ENCODE measurements at regions not wholly inside any gene's neighbourhood (a gene's known extent, or its start where the extent isn't known, plus 50 kb on each side); places are given as distances from the start of the nearest gene placed in this dataset.

GRCh38 chr6:140011537-140011936 is 637.1 kb upstream of the CITED2 start:
- Histone ChIP-seq H2AFZ (ENCODE audit: low read length) (no peak overlapping the region), H3F3A (ENCODE audit: insufficient read depth, low read length) (no peaks in the 10 kb centered on the region), H3K79me2 (ENCODE audit: insufficient read depth, low read length) (no peaks in the 10 kb centered on the region), H3K9ac (ENCODE audit: low read length) (no peak overlapping the region), H4K20me1 (ENCODE audit: insufficient read depth, low read length) (no peaks in the 10 kb centered on the region), H3K4me2 (ENCODE audit: low read length) (no peak overlapping the region), H3K9me3 (ENCODE audit: low read length) (no peaks in the 10 kb centered on the region), H3K4me1 (ENCODE audit: insufficient read depth, low read length, severe bottlenecking) (no peaks in the 10 kb centered on the region), H3K27me3 (ENCODE audit: insufficient read depth, low read length) (no peaks in the 10 kb centered on the region), H3K9me2 (ENCODE audit: low read depth, low read length) (no peaks in the 10 kb centered on the region), H3K36me3 (ENCODE audit: insufficient read depth, low read length) (no peaks in the 10 kb centered on the region), H3K4me3 (ENCODE audit: low read depth, low read length, poor library complexity, severe bottlenecking) (no peak overlapping the region), H3K27ac (ENCODE audit: low read depth, low read length, poor library complexity, severe bottlenecking) (no peak overlapping the region)
- TF ChIP-seq CTCF (IDR thresholded peaks at IDR 0.05; ENCODE audit: low read length) (no peak), EZH2 (IDR thresholded peaks at IDR 0.05; ENCODE audit: borderline replicate concordance, low read length) (no peak)

- Histone ChIP-seq H4K20me1 (ENCODE audit: insufficient read depth, low read length) (no peaks in the 10 kb centered on the region), H3K4me2 (ENCODE audit: low read length) (no peak overlapping the region), H3K4me3 (ENCODE audit: low read depth, low read length, poor library complexity, severe bottlenecking) (no peak overlapping the region), H3K36me3 (ENCODE audit: insufficient read depth, low read length) (no peaks in the 10 kb centered on the region), H3F3A (ENCODE audit: insufficient read depth, low read length) (no peaks in the 10 kb centered on the region), H3K9ac (ENCODE audit: low read length) (no peak overlapping the region), H3K27ac (ENCODE audit: low read depth, low read length, poor library complexity, severe bottlenecking) (no peak overlapping the region), H3K79me2 (ENCODE audit: insufficient read depth, low read length) (no peaks in the 10 kb centered on the region), H3K4me1 (ENCODE audit: insufficient read depth, low read length, severe bottlenecking) (no peaks in the 10 kb centered on the region), H3K27me3 (ENCODE audit: insufficient read depth, low read length) (no peaks in the 10 kb centered on the region), H3K9me2 (ENCODE audit: low read depth, low read length) (no peaks in the 10 kb centered on the region), H3K9me3 (ENCODE audit: low read length) (no peaks in the 10 kb centered on the region), H2AFZ (ENCODE audit: low read length) (no peak overlapping the region)
- no peak for TF ChIP-seq EZH2 (IDR thresholded peaks at IDR 0.05; ENCODE audit: borderline replicate concordance, low read length)
- no peak for TF ChIP-seq CTCF (IDR thresholded peaks at IDR 0.05; ENCODE audit: low read length)
Observed at GRCh38 chr6:140009286-140009685, 634.8 kb upstream of the CITED2 start.

- TF ChIP-seq EZH2 (IDR thresholded peaks at IDR 0.05; ENCODE audit: borderline replicate concordance, low read length) = no peak
- TF ChIP-seq CTCF (IDR thresholded peaks at IDR 0.05; ENCODE audit: low read length) = no peak
- H3K4me3 ChIP-seq (ENCODE audit: low read depth, low read length, poor library complexity, severe bottlenecking) = no peak overlapping the region
Observed at GRCh38 chr6:140007525-140007924, 633.1 kb upstream of the CITED2 start.

More at GRCh38 chr6:140007525-140007924, 633.1 kb upstream of the CITED2 start:
- Histone ChIP-seq H3K9ac (ENCODE audit: low read length) (no peak overlapping the region), H3K4me1 (ENCODE audit: insufficient read depth, low read length, severe bottlenecking) (no peaks in the 10 kb centered on the region), H3K27ac (ENCODE audit: low read depth, low read length, poor library complexity, severe bottlenecking) (no peak overlapping the region), H2AFZ (ENCODE audit: low read length) (no peak overlapping the region), H3K9me2 (ENCODE audit: low read depth, low read length) (no peaks in the 10 kb centered on the region), H4K20me1 (ENCODE audit: insufficient read depth, low read length) (no peaks in the 10 kb centered on the region), H3K27me3 (ENCODE audit: insufficient read depth, low read length) (no peaks in the 10 kb centered on the region), H3F3A (ENCODE audit: insufficient read depth, low read length) (no peaks in the 10 kb centered on the region), H3K4me2 (ENCODE audit: low read length) (no peak overlapping the region), H3K9me3 (ENCODE audit: low read length) (no peaks in the 10 kb centered on the region), H3K36me3 (ENCODE audit: insufficient read depth, low read length) (no peaks in the 10 kb centered on the region), H3K79me2 (ENCODE audit: insufficient read depth, low read length) (no peaks in the 10 kb centered on the region)
